ENCODE measurements at regions not wholly inside any gene's neighbourhood (a gene's known extent, or its start where the extent isn't known, plus 50 kb on each side); places are given as distances from the start of the nearest gene placed in this dataset.

DNA sequence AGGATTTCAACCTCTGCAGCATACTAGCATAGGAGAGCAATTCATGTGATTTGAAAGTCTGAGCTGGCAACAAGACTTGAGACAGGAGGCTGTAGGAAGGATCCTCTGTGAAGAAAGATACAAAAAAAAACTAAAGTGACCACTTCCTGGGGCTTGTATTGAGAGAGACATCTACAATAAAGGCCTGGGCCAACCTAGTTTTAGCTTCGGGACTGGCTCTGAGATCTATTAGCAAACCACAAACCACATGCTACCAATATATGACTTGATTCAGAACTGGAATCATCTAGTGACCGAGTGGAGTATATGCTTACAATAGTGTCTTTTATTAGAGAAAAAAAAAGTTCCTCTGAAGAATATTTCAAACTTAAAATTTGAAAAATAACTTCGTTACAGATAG, 1448.9 kb upstream of the CDH6 start:
- TF ChIP-seq, protein P1, sequence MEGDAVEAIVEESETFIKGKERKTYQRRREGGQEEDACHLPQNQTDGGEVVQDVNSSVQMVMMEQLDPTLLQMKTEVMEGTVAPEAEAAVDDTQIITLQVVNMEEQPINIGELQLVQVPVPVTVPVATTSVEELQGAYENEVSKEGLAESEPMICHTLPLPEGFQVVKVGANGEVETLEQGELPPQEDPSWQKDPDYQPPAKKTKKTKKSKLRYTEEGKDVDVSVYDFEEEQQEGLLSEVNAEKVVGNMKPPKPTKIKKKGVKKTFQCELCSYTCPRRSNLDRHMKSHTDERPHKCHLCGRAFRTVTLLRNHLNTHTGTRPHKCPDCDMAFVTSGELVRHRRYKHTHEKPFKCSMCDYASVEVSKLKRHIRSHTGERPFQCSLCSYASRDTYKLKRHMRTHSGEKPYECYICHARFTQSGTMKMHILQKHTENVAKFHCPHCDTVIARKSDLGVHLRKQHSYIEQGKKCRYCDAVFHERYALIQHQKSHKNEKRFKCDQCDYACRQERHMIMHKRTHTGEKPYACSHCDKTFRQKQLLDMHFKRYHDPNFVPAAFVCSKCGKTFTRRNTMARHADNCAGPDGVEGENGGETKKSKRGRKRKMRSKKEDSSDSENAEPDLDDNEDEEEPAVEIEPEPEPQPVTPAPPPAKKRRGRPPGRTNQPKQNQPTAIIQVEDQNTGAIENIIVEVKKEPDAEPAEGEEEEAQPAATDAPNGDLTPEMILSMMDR (IDR thresholded peaks at IDR 0.05; ENCODE audit: insufficient read depth, low read length), result no peak
- TF ChIP-seq SPI1 (IDR thresholded peaks at IDR 0.05; ENCODE audit: borderline replicate concordance, low read depth), result no peak
- no peak for TF ChIP-seq POLR2AphosphoS5 (IDR thresholded peaks at IDR 0.05; ENCODE audit: low read depth)
- TF ChIP-seq GABPA (IDR thresholded peaks at IDR 0.05; ENCODE audit: low read depth), result no peak
- TF ChIP-seq, protein P2, sequence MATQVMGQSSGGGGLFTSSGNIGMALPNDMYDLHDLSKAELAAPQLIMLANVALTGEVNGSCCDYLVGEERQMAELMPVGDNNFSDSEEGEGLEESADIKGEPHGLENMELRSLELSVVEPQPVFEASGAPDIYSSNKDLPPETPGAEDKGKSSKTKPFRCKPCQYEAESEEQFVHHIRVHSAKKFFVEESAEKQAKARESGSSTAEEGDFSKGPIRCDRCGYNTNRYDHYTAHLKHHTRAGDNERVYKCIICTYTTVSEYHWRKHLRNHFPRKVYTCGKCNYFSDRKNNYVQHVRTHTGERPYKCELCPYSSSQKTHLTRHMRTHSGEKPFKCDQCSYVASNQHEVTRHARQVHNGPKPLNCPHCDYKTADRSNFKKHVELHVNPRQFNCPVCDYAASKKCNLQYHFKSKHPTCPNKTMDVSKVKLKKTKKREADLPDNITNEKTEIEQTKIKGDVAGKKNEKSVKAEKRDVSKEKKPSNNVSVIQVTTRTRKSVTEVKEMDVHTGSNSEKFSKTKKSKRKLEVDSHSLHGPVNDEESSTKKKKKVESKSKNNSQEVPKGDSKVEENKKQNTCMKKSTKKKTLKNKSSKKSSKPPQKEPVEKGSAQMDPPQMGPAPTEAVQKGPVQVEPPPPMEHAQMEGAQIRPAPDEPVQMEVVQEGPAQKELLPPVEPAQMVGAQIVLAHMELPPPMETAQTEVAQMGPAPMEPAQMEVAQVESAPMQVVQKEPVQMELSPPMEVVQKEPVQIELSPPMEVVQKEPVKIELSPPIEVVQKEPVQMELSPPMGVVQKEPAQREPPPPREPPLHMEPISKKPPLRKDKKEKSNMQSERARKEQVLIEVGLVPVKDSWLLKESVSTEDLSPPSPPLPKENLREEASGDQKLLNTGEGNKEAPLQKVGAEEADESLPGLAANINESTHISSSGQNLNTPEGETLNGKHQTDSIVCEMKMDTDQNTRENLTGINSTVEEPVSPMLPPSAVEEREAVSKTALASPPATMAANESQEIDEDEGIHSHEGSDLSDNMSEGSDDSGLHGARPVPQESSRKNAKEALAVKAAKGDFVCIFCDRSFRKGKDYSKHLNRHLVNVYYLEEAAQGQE (IDR thresholded peaks at IDR 0.05; ENCODE audit: insufficient replicate concordance, low read depth), result no peak

DNA sequence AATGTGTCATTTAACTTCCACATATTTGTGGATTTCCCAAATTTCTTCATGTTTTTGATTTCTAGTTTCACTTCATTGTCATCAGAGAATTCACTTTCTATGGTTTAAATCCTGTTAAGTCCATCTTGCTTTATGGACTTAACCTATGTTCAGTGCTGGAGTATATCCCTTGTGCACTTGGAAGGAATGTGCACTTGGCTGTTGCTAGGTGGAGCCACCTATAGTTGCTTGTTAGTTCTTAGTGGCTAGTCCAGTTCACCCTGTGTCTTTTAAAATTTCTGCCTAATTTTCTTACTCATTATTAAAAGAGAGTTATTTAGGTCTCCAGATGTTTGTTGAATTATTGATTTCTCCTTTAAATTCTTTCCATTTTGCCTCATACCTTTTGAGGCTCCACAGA, 1472.5 kb upstream of the CDH6 start:
- DNase-seq (ENCODE audit: low read depth in 1 of 2, low spot score in 1 of 2), result no peak
- H3K27ac ChIP-seq (replicated peaks), result no peak overlapping the region
- no peaks in the 10 kb centered on the region for H3K27me3 ChIP-seq (ENCODE audit: insufficient read depth, poor library complexity, severe bottlenecking)
- TF ChIP-seq GABPA (IDR thresholded peaks at IDR 0.05; ENCODE audit: low read depth) (no peak), SPI1 (IDR thresholded peaks at IDR 0.05; ENCODE audit: borderline replicate concordance, low read depth) (no peak), POLR2AphosphoS5 (IDR thresholded peaks at IDR 0.05; ENCODE audit: low read depth) (no peak)
- TF ChIP-seq, protein P1 (IDR thresholded peaks at IDR 0.05; ENCODE audit: insufficient read depth, low read length), result no peak
- TF ChIP-seq, protein P2 (IDR thresholded peaks at IDR 0.05; ENCODE audit: insufficient replicate concordance, low read depth), result no peak
- no peak overlapping the region for H3K4me3 ChIP-seq (replicated peaks; ENCODE audit: insufficient read depth, low read length)

More for the DNA sequence above, 1448.9 kb upstream of the CDH6 start:
- no peaks in the 10 kb centered on the region for H3K27me3 ChIP-seq (ENCODE audit: insufficient read depth, poor library complexity, severe bottlenecking)
- DNase-seq (ENCODE audit: low read depth in 1 of 2, low spot score in 1 of 2), result no peak
- no peak overlapping the region for H3K4me3 ChIP-seq (replicated peaks; ENCODE audit: insufficient read depth, low read length)
- H3K27ac ChIP-seq (replicated peaks), result no peak overlapping the region

DNA sequence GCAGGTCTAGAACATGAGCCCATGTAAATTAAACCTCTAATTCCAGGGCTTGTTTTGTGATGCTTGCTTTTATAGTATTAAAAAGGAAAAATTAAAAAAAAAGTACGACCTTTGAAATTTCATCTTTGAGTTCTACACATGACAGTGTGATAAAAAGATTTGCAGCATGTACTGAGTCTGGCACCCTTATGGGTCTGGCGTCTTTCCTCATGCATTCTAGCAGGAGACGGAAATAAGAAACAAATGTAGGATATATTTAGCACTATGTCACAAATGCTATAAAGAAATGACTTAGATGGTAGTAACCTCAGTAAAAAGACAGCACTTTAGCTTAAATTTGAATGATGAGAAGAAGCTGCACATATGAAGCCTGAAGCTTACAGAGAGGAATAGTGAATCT, 1474.3 kb upstream of the CDH6 start:
- TF ChIP-seq GABPA (IDR thresholded peaks at IDR 0.05; ENCODE audit: low read depth) (no peak), POLR2AphosphoS5 (IDR thresholded peaks at IDR 0.05; ENCODE audit: low read depth) (no peak), SPI1 (IDR thresholded peaks at IDR 0.05; ENCODE audit: borderline replicate concordance, low read depth) (no peak)
- TF ChIP-seq, protein P1 (IDR thresholded peaks at IDR 0.05; ENCODE audit: insufficient read depth, low read length), result no peak
- TF ChIP-seq, protein P2 (IDR thresholded peaks at IDR 0.05; ENCODE audit: insufficient replicate concordance, low read depth), result no peak
- Histone ChIP-seq H3K27ac (replicated peaks) (no peak overlapping the region), H3K4me3 (replicated peaks; ENCODE audit: insufficient read depth, low read length) (no peak overlapping the region), H3K27me3 (ENCODE audit: insufficient read depth, poor library complexity, severe bottlenecking) (no peaks in the 10 kb centered on the region)
- no peak for DNase-seq (ENCODE audit: low read depth in 1 of 2, low spot score in 1 of 2)

Measured in HL-60 (cell line).